Panc1 (cell line): ENCODE measurements at regions not wholly inside any gene's neighbourhood (a gene's known extent, or its start where the extent isn't known, plus 50 kb on each side); places are given as distances from the start of the nearest gene placed in this dataset.

ENCODE experiments used
- ATAC-seq: fragments of 200-7000 bp; cut with Tn5 transposase; 2 replicates; pipeline ENCODE4 v1.9.1; 2020; ENCODE audit warnings: mild to moderate bottlenecking, moderate library complexity
- BruUV-seq: library from RNA; stranded (reverse); fragments of 400-500 nt; replicated peaks from 2 replicates; lab custom pipeline; 2021; lab: Mats Ljungman, UMichigan
- CTCF ChIA-PET: fragments of 300-600 bp; sonication (Branson Sonifier 250); formaldehyde crosslinking; loops from one replicate; lab custom pipeline; 2022; ENCODE audit warnings: antibody characterized with exemption; lab: Charles Lee
- POLR2A ChIA-PET: fragments of 300-600 bp; sonication (Branson Sonifier 250); formaldehyde crosslinking; loops from one replicate; lab custom pipeline; 2022; ENCODE audit warnings: antibody characterized with exemption; lab: Charles Lee
- DNase-seq: peaks from one replicate; pipeline ENCODE4 v3.0.0-alpha.2; 2010; ENCODE audit warnings: low read depth, low spot score
- H3K27ac ChIP-seq: 2 replicates; pipeline ENCODE4 v1.5.1; 2011; ENCODE audit warnings: mild to moderate bottlenecking, low read length, inconsistent platforms
- H3K27me3 ChIP-seq: fragments of 200-500 bp; sonication (Bioruptor generic); 2 replicates; pipeline ENCODE4 v1.6.0; 2014; ENCODE audit warnings: low read length, inconsistent platforms; ENCODE audit not compliant: control insufficient read depth, insufficient read depth
- H3K36me3 ChIP-seq: fragments of 200-500 bp; sonication (Bioruptor generic); 2 replicates; pipeline ENCODE4 v1.5.1; 2014; ENCODE audit warnings: inconsistent platforms, mild to moderate bottlenecking, low read length, moderate library complexity; ENCODE audit not compliant: control insufficient read depth, insufficient read depth
- H3K4me1 ChIP-seq: 2 replicates; pipeline ENCODE4 v1.5.1; 2011; ENCODE audit warnings: inconsistent platforms, mild to moderate bottlenecking, low read length, moderate library complexity; ENCODE audit not compliant: control insufficient read depth, insufficient read depth
- H3K4me3 ChIP-seq, 2 experiments: 2 replicates each; pipeline ENCODE4 v1.5.1; 2011 to 2012; ENCODE audit warnings: low read depth in 2 of 2, low read length in 2 of 2, mild to moderate bottlenecking in 2 of 2, inconsistent platforms in 1 of 2, moderate library complexity in 1 of 2
- H3K9me3 ChIP-seq: fragments of 200-500 bp; sonication (Bioruptor generic); 2 replicates; pipeline ENCODE4 v1.5.1; 2014; ENCODE audit warnings: low read depth, mild to moderate bottlenecking, inconsistent platforms, low read length, moderate library complexity; ENCODE audit not compliant: control insufficient read depth, insufficient read depth
- POLR2AphosphoS5 ChIP-seq: IDR thresholded peaks from 2 replicates; pipeline ENCODE4 v1.6.1; 2012; ENCODE audit warnings: mild to moderate bottlenecking, low read depth, low read length, moderate library complexity
- REST ChIP-seq, 2 experiments: IDR thresholded peaks; 2 replicates each; pipeline ENCODE4 v1.6.1; 2011 to 2012; ENCODE audit warnings: low read depth in 2 of 2, control low read depth in 1 of 2, low read length in 1 of 2, mild to moderate bottlenecking in 1 of 2, moderate library complexity in 1 of 2; ENCODE audit not compliant: insufficient read depth in 1 of 2
- SIN3A ChIP-seq: IDR thresholded peaks from 2 replicates; pipeline ENCODE4 v1.6.1; 2012; ENCODE audit warnings: low read depth, mild to moderate bottlenecking, low read length, moderate library complexity, borderline replicate concordance; ENCODE audit not compliant: insufficient read depth
- TCF7L2 ChIP-seq: IDR thresholded peaks from 2 replicates; pipeline ENCODE4 v1.6.1; 2011; ENCODE audit warnings: mild to moderate bottlenecking, low read depth, low read length, inconsistent platforms
- in situ Hi-C: cut with HindIII; loops from 2 replicates; pipeline ENCODE4 v1.10.0; 2016; ENCODE audit warnings: low sequenced_read_pairs, low pct_unique_long_range_greater_than_20kb
- intact Hi-C: fragments of 100-400 bp; cut with micrococcal nuclease; formaldehyde crosslinking; loops from one replicate; pipeline ENCODE4 v1.10.0; 2022; ENCODE audit not compliant: unreplicated experiment
- TF ChIP-seq, protein P1 (sequence below): fragments of 450-650 bp; IDR thresholded peaks from 2 replicates; pipeline ENCODE4 v1.5.1; 2017; ENCODE audit warnings: mild to moderate bottlenecking

- Histone ChIP-seq H3K27me3 (no peaks in the 10 kb centered on the region), H3K4me1 (peaks cover 3% of the 10 kb centered on the region; the same call in 1 of the 2 replicates), H3K36me3 (no peaks in the 10 kb centered on the region), H3K27ac (no peak overlapping the region), H3K4me3 (no peak overlapping the region), H3K9me3 (no peaks in the 10 kb centered on the region)
- ATAC-seq (no peak), DNase-seq (no peak)
- TF ChIP-seq POLR2AphosphoS5 (no peak), REST (IDR thresholded peaks at IDR 0.05; ENCODE audit: insufficient read depth in 1 of 2, low read depth in 2 of 2, low read length in 1 of 2) (no peak), SIN3A (no peak), TCF7L2 (no peak)
- TF ChIP-seq, protein P1, sequence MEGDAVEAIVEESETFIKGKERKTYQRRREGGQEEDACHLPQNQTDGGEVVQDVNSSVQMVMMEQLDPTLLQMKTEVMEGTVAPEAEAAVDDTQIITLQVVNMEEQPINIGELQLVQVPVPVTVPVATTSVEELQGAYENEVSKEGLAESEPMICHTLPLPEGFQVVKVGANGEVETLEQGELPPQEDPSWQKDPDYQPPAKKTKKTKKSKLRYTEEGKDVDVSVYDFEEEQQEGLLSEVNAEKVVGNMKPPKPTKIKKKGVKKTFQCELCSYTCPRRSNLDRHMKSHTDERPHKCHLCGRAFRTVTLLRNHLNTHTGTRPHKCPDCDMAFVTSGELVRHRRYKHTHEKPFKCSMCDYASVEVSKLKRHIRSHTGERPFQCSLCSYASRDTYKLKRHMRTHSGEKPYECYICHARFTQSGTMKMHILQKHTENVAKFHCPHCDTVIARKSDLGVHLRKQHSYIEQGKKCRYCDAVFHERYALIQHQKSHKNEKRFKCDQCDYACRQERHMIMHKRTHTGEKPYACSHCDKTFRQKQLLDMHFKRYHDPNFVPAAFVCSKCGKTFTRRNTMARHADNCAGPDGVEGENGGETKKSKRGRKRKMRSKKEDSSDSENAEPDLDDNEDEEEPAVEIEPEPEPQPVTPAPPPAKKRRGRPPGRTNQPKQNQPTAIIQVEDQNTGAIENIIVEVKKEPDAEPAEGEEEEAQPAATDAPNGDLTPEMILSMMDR, result no peak
- ChIA-PET POLR2A (no interaction called here), CTCF (no interaction called here)
- in situ Hi-C loops (no loop called here), intact Hi-C loops (no loop called here)
- BruUV-seq, result no TSS peak
These were observed 85.2 kb upstream of the LINC01488 start for GRCh38 chr11:69396051-69396947.

DNA sequence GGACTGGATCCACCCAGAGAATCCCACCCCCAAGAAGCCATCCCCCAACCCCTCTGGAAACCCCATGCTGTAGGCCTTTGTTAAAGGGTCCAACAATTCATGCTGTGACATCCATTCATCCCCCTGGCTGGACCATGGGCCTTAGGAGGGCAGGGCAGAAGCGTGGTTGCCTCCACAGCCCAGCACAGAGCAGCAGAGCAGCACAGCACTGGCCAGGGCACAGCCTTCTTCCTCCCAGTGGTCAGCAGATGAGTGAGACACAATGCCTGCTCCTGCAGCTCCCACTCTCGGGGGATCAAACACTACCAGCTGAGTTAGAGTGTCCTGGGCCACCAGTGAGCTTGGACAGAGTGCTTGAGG, 84.5 kb upstream of the LINC01488 start:
- no peak for ATAC-seq
- DNase-seq, result no peak
- ChIA-PET CTCF (no interaction called here), POLR2A (no interaction called here)
- H3K4me3 ChIP-seq, result no peak overlapping the region
- peaks cover 3% of the 10 kb centered on the region; the same call in 1 of the 2 replicates for H3K4me1 ChIP-seq
- in situ Hi-C loops, result no loop called here
- intact Hi-C loops, result no loop called here
- BruUV-seq, result no TSS peak
- H3K36me3 ChIP-seq, result no peaks in the 10 kb centered on the region
- no peaks in the 10 kb centered on the region for H3K9me3 ChIP-seq
- H3K27ac ChIP-seq, result no peak overlapping the region
- no peaks in the 10 kb centered on the region for H3K27me3 ChIP-seq
- TF ChIP-seq POLR2AphosphoS5 (no peak), TCF7L2 (no peak), REST (IDR thresholded peaks at IDR 0.05; ENCODE audit: insufficient read depth in 1 of 2, low read depth in 2 of 2, low read length in 1 of 2) (no peak), SIN3A (no peak)
- TF ChIP-seq, protein P1, result no peak
